Panc1 (cell line): ENCODE measurements at regions not wholly inside any gene's neighbourhood (a gene's known extent, or its start where the extent isn't known, plus 50 kb on each side); places are given as distances from the start of the nearest gene placed in this dataset.

ENCODE experiments used
- ATAC-seq: fragments of 200-7000 bp; cut with Tn5 transposase; 2 replicates; pipeline ENCODE4 v1.9.1; 2020; ENCODE audit warnings: mild to moderate bottlenecking, moderate library complexity
- BruUV-seq: library from RNA; stranded (reverse); fragments of 400-500 nt; replicated peaks from 2 replicates; lab custom pipeline; 2021; lab: Mats Ljungman, UMichigan
- CTCF ChIA-PET: fragments of 300-600 bp; sonication (Branson Sonifier 250); formaldehyde crosslinking; loops from one replicate; lab custom pipeline; 2022; ENCODE audit warnings: antibody characterized with exemption; lab: Charles Lee
- POLR2A ChIA-PET: fragments of 300-600 bp; sonication (Branson Sonifier 250); formaldehyde crosslinking; loops from one replicate; lab custom pipeline; 2022; ENCODE audit warnings: antibody characterized with exemption; lab: Charles Lee
- DNase-seq: peaks from one replicate; pipeline ENCODE4 v3.0.0-alpha.2; 2010; ENCODE audit warnings: low read depth, low spot score
- H3K27ac ChIP-seq: 2 replicates; pipeline ENCODE4 v1.5.1; 2011; ENCODE audit warnings: mild to moderate bottlenecking, low read length, inconsistent platforms
- H3K27me3 ChIP-seq: fragments of 200-500 bp; sonication (Bioruptor generic); 2 replicates; pipeline ENCODE4 v1.6.0; 2014; ENCODE audit warnings: low read length, inconsistent platforms; ENCODE audit not compliant: control insufficient read depth, insufficient read depth
- H3K36me3 ChIP-seq: fragments of 200-500 bp; sonication (Bioruptor generic); 2 replicates; pipeline ENCODE4 v1.5.1; 2014; ENCODE audit warnings: inconsistent platforms, mild to moderate bottlenecking, low read length, moderate library complexity; ENCODE audit not compliant: control insufficient read depth, insufficient read depth
- H3K4me1 ChIP-seq: 2 replicates; pipeline ENCODE4 v1.5.1; 2011; ENCODE audit warnings: inconsistent platforms, mild to moderate bottlenecking, low read length, moderate library complexity; ENCODE audit not compliant: control insufficient read depth, insufficient read depth
- H3K4me3 ChIP-seq, 2 experiments: 2 replicates each; pipeline ENCODE4 v1.5.1; 2011 to 2012; ENCODE audit warnings: low read depth in 2 of 2, low read length in 2 of 2, mild to moderate bottlenecking in 2 of 2, inconsistent platforms in 1 of 2, moderate library complexity in 1 of 2
- H3K9me3 ChIP-seq: fragments of 200-500 bp; sonication (Bioruptor generic); 2 replicates; pipeline ENCODE4 v1.5.1; 2014; ENCODE audit warnings: low read depth, mild to moderate bottlenecking, inconsistent platforms, low read length, moderate library complexity; ENCODE audit not compliant: control insufficient read depth, insufficient read depth
- CTCF ChIP-seq: fragments of 450-650 bp; IDR thresholded peaks from 2 replicates; pipeline ENCODE4 v1.5.1; 2017; ENCODE audit warnings: mild to moderate bottlenecking
- POLR2AphosphoS5 ChIP-seq: IDR thresholded peaks from 2 replicates; pipeline ENCODE4 v1.6.1; 2012; ENCODE audit warnings: mild to moderate bottlenecking, low read depth, low read length, moderate library complexity
- SIN3A ChIP-seq: IDR thresholded peaks from 2 replicates; pipeline ENCODE4 v1.6.1; 2012; ENCODE audit warnings: low read depth, mild to moderate bottlenecking, low read length, moderate library complexity, borderline replicate concordance; ENCODE audit not compliant: insufficient read depth
- TCF7L2 ChIP-seq: IDR thresholded peaks from 2 replicates; pipeline ENCODE4 v1.6.1; 2011; ENCODE audit warnings: mild to moderate bottlenecking, low read depth, low read length, inconsistent platforms
- in situ Hi-C: cut with HindIII; loops from 2 replicates; pipeline ENCODE4 v1.10.0; 2016; ENCODE audit warnings: low sequenced_read_pairs, low pct_unique_long_range_greater_than_20kb
- intact Hi-C: fragments of 100-400 bp; cut with micrococcal nuclease; formaldehyde crosslinking; loops from one replicate; pipeline ENCODE4 v1.10.0; 2022; ENCODE audit not compliant: unreplicated experiment
- TF ChIP-seq, protein P1 (sequence below), 2 experiments: IDR thresholded peaks; 2 replicates each; pipeline ENCODE4 v1.6.1; 2011 to 2012; ENCODE audit warnings: low read depth in 2 of 2, control low read depth in 1 of 2, low read length in 1 of 2, mild to moderate bottlenecking in 1 of 2, moderate library complexity in 1 of 2; ENCODE audit not compliant: insufficient read depth in 1 of 2

GRCh38 chr7:24444666-24445440, 128.4 kb upstream of the PALS2 start:
- H3K27me3 ChIP-seq, result no peaks in the 10 kb centered on the region
- H3K4me3 ChIP-seq, result no peak overlapping the region
- no TSS peak for BruUV-seq
- H3K4me1 ChIP-seq, result no peaks in the 10 kb centered on the region
- no peak for DNase-seq
- no peaks in the 10 kb centered on the region for H3K36me3 ChIP-seq
- ChIA-PET POLR2A (no interaction called here), CTCF (no interaction called here)
- intact Hi-C loops, result no loop called here
- no peak for TF ChIP-seq SIN3A
- no peak for TF ChIP-seq TCF7L2
- TF ChIP-seq, protein P1, sequence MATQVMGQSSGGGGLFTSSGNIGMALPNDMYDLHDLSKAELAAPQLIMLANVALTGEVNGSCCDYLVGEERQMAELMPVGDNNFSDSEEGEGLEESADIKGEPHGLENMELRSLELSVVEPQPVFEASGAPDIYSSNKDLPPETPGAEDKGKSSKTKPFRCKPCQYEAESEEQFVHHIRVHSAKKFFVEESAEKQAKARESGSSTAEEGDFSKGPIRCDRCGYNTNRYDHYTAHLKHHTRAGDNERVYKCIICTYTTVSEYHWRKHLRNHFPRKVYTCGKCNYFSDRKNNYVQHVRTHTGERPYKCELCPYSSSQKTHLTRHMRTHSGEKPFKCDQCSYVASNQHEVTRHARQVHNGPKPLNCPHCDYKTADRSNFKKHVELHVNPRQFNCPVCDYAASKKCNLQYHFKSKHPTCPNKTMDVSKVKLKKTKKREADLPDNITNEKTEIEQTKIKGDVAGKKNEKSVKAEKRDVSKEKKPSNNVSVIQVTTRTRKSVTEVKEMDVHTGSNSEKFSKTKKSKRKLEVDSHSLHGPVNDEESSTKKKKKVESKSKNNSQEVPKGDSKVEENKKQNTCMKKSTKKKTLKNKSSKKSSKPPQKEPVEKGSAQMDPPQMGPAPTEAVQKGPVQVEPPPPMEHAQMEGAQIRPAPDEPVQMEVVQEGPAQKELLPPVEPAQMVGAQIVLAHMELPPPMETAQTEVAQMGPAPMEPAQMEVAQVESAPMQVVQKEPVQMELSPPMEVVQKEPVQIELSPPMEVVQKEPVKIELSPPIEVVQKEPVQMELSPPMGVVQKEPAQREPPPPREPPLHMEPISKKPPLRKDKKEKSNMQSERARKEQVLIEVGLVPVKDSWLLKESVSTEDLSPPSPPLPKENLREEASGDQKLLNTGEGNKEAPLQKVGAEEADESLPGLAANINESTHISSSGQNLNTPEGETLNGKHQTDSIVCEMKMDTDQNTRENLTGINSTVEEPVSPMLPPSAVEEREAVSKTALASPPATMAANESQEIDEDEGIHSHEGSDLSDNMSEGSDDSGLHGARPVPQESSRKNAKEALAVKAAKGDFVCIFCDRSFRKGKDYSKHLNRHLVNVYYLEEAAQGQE (IDR thresholded peaks at IDR 0.05; ENCODE audit: insufficient read depth in 1 of 2, low read depth in 2 of 2, low read length in 1 of 2), result no peak
- TF ChIP-seq POLR2AphosphoS5, result no peak
- TF ChIP-seq CTCF, result no peak
- ATAC-seq, result no peak
- in situ Hi-C loops, result no loop called here
- no peak overlapping the region for H3K27ac ChIP-seq
- H3K9me3 ChIP-seq, result no peaks in the 10 kb centered on the region

DNA sequence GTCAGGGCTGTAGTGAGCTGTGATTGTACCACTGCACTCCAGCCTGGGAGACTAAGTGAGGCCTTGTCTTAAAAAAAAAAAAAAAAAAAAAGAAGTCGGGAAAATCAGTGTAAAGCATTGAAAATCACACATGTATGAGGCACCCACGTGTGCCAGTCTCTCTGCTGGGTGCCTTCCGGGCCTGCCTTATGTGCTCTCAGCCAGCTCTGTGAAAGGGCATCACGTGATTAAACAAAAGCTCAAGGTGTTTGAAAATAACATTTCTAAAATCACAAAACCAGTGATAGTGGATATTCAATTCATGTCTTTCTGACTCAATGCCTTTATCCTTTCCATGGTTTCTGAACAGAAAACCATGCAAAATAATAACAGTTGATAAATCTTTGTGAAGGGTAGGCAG, 125.2 kb upstream of the PALS2 start:
- no TSS peak for BruUV-seq
- CTCF ChIA-PET, result no interaction called here
- in situ Hi-C loops, result no loop called here

More for the DNA sequence above, 125.2 kb upstream of the PALS2 start:
- H3K27me3 ChIP-seq, result peaks cover 3% of the 10 kb centered on the region; the same call in 1 of the 2 replicates
- H3K4me3 ChIP-seq, result no peak overlapping the region
- ATAC-seq, result no peak
- TF ChIP-seq SIN3A, result no peak
- TF ChIP-seq CTCF, result no peak
- no peak for TF ChIP-seq POLR2AphosphoS5
- TF ChIP-seq, protein P1 (IDR thresholded peaks at IDR 0.05; ENCODE audit: insufficient read depth in 1 of 2, low read depth in 2 of 2, low read length in 1 of 2), result no peak
- H3K9me3 ChIP-seq, result no peaks in the 10 kb centered on the region
- POLR2A ChIA-PET, result no interaction called here
- no peak for DNase-seq
- H3K36me3 ChIP-seq, result no peaks in the 10 kb centered on the region
- H3K27ac ChIP-seq, result no peak overlapping the region
- intact Hi-C loops, result no loop called here
- H3K4me1 ChIP-seq, result no peaks in the 10 kb centered on the region
